Endothelial cell of umbilical vein (primary cell): ENCODE measurements at regions not wholly inside any gene's neighbourhood (a gene's known extent, or its start where the extent isn't known, plus 50 kb on each side); places are given as distances from the start of the nearest gene placed in this dataset.

Experiments used
- BruUV-seq: library from RNA; stranded (reverse); fragments of 400-500 nt; replicated peaks from 2 replicates; lab custom pipeline; 2021; lab: Mats Ljungman, UMichigan
- CTCF ChIA-PET: fragments of 300-600, 350-600 bp; sonication (Branson Sonifier 250); formaldehyde crosslinking; loops from one replicate; lab custom pipeline; 2021; ENCODE audit warnings: antibody characterized with exemption, inconsistent platforms; lab: Charles Lee
- POLR2A ChIA-PET: fragments of 300-600, 350-600 bp; sonication (Branson Sonifier 250); formaldehyde crosslinking; loops from one replicate; lab custom pipeline; 2021; ENCODE audit warnings: antibody characterized with exemption, inconsistent platforms; lab: Charles Lee
- DNase-seq: peaks from one replicate; pipeline ENCODE4 v3.0.0-alpha.2; 2011; ENCODE audit warnings: low read depth, low spot score
- FAIRE-seq: peaks from 2 replicates; lab custom pipeline; 2011; peaks lifted over from hg19 to GRCh38; lab: Jason Lieb, UNC
- H2AFZ ChIP-seq: 2 replicates; pipeline ENCODE4 v1.6.0; 2012; ENCODE audit warnings: low read depth, low read length, control low read depth, inconsistent platforms
- H3K27ac ChIP-seq: 2 replicates; pipeline ENCODE4 v1.5.1; 2011; ENCODE audit warnings: low read depth, mild to moderate bottlenecking, control low read depth, low read length, moderate library complexity; ENCODE audit not compliant: insufficient read depth
- H3K27me3 ChIP-seq, 2 experiments: 2 replicates each; pipeline versions ENCODE4 v1.6.0 to v1.6.1; 2011; ENCODE audit warnings: low read length in 2 of 2, mixed read lengths in 1 of 2; ENCODE audit not compliant: control insufficient read depth in 2 of 2, insufficient read depth in 2 of 2
- H3K36me3 ChIP-seq, 2 experiments: 2 replicates in 1 of 2; 3 replicates in 1 of 2; pipeline ENCODE4 v1.5.1; 2011; ENCODE audit warnings: low read length in 2 of 2, mild to moderate bottlenecking in 1 of 2, moderate library complexity in 1 of 2; ENCODE audit not compliant: control insufficient read depth in 2 of 2, insufficient read depth in 2 of 2; ENCODE audit errors: extremely low read depth in 1 of 2
- H3K4me1 ChIP-seq: 3 replicates; pipeline ENCODE4 v1.5.1; 2011; ENCODE audit warnings: mild to moderate bottlenecking, low read length; ENCODE audit not compliant: control insufficient read depth, insufficient read depth; ENCODE audit errors: extremely low read depth
- H3K4me2 ChIP-seq: 2 replicates; pipeline ENCODE4 v1.6.1; 2011; ENCODE audit warnings: low read length, control low read depth, mixed read lengths; ENCODE audit not compliant: insufficient read depth
- H3K4me3 ChIP-seq, 3 experiments: fragments of 200-600 bp in 1 of 3; sonication (generic), shearing (Covaris generic) in 1 of 3; replicated peaks in 1 of 3; 2 replicates each; pipeline ENCODE4 v1.5.1; 2011 to 2016; ENCODE audit warnings: control low read depth in 3 of 3, low read length in 3 of 3, mild to moderate bottlenecking in 2 of 3, inconsistent platforms in 1 of 3, low read depth in 1 of 3, moderate library complexity in 1 of 3; ENCODE audit not compliant: insufficient read depth in 1 of 3
- H3K79me2 ChIP-seq: 2 replicates; pipeline ENCODE4 v1.6.0; 2012; ENCODE audit warnings: low read length, inconsistent platforms; ENCODE audit not compliant: control insufficient read depth, insufficient read depth
- H3K9ac ChIP-seq: replicated peaks from 2 replicates; pipeline ENCODE3; 2011; ENCODE audit warnings: low read length, control low read depth; ENCODE audit not compliant: insufficient read depth; ENCODE audit errors: extremely low read depth
- H3K9me1 ChIP-seq: replicated peaks from 3 replicates; pipeline ENCODE4 v1.6.0; 2011; ENCODE audit warnings: mild to moderate bottlenecking, low read length; ENCODE audit not compliant: control insufficient read depth, insufficient read depth; ENCODE audit errors: extremely low read depth
- H3K9me3 ChIP-seq: replicated peaks from 2 replicates; pipeline ENCODE4 v1.5.1; 2012; ENCODE audit warnings: low read length, inconsistent platforms; ENCODE audit not compliant: control insufficient read depth, insufficient read depth
- H4K20me1 ChIP-seq: replicated peaks from 2 replicates; pipeline ENCODE3; 2011; ENCODE audit warnings: mild to moderate bottlenecking, low read length; ENCODE audit not compliant: control insufficient read depth, insufficient read depth; ENCODE audit errors: extremely low read depth
- EZH2 ChIP-seq: IDR thresholded peaks from 2 replicates; pipeline ENCODE4 v1.6.1; 2012; ENCODE audit warnings: borderline replicate concordance, low read depth, mild to moderate bottlenecking, moderate library complexity, low read length, inconsistent platforms; ENCODE audit not compliant: severe bottlenecking
- FOS ChIP-seq: IDR thresholded peaks from 2 replicates; pipeline ENCODE4 v1.6.1; 2011; ENCODE audit warnings: mild to moderate bottlenecking, low read length, moderate library complexity, borderline replicate concordance; ENCODE audit not compliant: insufficient read depth
- GATA2 ChIP-seq: IDR thresholded peaks from 2 replicates; pipeline ENCODE4 v1.7.0; 2011; ENCODE audit warnings: low read depth, mild to moderate bottlenecking, moderate library complexity, mixed read lengths, low read length; ENCODE audit not compliant: insufficient read length, insufficient read depth
- JUN ChIP-seq: IDR thresholded peaks from 2 replicates; pipeline ENCODE4 v1.6.1; 2011; ENCODE audit warnings: borderline replicate concordance, low read depth; ENCODE audit not compliant: insufficient read length, insufficient read depth
- MYC ChIP-seq: IDR thresholded peaks from one replicate; pipeline ENCODE4 v1.6.1; 2011; ENCODE audit warnings: mild to moderate bottlenecking, low read depth, low read length
- POLR2A ChIP-seq: IDR thresholded peaks from 2 replicates; pipeline ENCODE4 v1.6.1; 2012; ENCODE audit warnings: low read depth, mild to moderate bottlenecking, control low read depth, low read length
- POLR2AphosphoS5 ChIP-seq: IDR thresholded peaks from 2 replicates; pipeline ENCODE4 v1.6.1; 2012; ENCODE audit warnings: low read depth, mild to moderate bottlenecking, control low read depth, low read length, moderate library complexity; ENCODE audit not compliant: insufficient read depth
- dilution Hi-C: fragments of 300-500 bp; cut with MboI; formaldehyde crosslinking; loops from one replicate; pipeline ENCODE4 v1.15.0; 2019; ENCODE audit warnings: low sequenced_read_pairs; ENCODE audit not compliant: extremely low pct_ligation_motif_present
- intact Hi-C: fragments of 100-400 bp; cut with micrococcal nuclease; formaldehyde crosslinking; loops from one replicate; pipeline ENCODE4 v1.10.0; 2022
- TF ChIP-seq, protein P1 (sequence below): IDR thresholded peaks from 2 replicates; pipeline ENCODE4 v1.6.1; 2011; ENCODE audit not compliant: insufficient read depth, insufficient read length
- TF ChIP-seq, protein P2 (sequence below), 2 donors: IDR thresholded peaks; 1 replicate in 1 of 2; 2 replicates in 1 of 2; pipeline ENCODE4 v1.5.1; 2011; ENCODE audit warnings: low read length in 2 of 2, mild to moderate bottlenecking in 2 of 2, moderate library complexity in 2 of 2, control low read depth in 1 of 2, inconsistent platforms in 1 of 2, low read depth in 1 of 2; ENCODE audit not compliant: insufficient read depth in 1 of 2; ENCODE audit errors: extremely low read depth in 1 of 2

- CTCF ChIA-PET = no interaction called here
- BruUV-seq = no TSS peak
- FAIRE-seq (no peak), DNase-seq (no peak)
- H4K20me1 ChIP-seq = no peaks in the 10 kb centered on the region
- dilution Hi-C loops (no loop called here), intact Hi-C loops (no loop called here)
- no peaks in the 10 kb centered on the region for H3K79me2 ChIP-seq
- H3K27me3 ChIP-seq = peaks cover 6 to 8% of the 10 kb centered on the region in 2 experiments
- H3K4me3 ChIP-seq = no peak overlapping the region
- H3K4me1 ChIP-seq = no peaks in the 10 kb centered on the region
- H2AFZ ChIP-seq = no peak overlapping the region
- TF ChIP-seq, protein P1, sequence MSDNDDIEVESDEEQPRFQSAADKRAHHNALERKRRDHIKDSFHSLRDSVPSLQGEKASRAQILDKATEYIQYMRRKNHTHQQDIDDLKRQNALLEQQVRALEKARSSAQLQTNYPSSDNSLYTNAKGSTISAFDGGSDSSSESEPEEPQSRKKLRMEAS = no peak
- TF ChIP-seq MYC (no peak), EZH2 (no peak), POLR2A (no peak), GATA2 (no peak), FOS (no peak), POLR2AphosphoS5 (no peak), JUN (no peak)
- TF ChIP-seq, protein P2, sequence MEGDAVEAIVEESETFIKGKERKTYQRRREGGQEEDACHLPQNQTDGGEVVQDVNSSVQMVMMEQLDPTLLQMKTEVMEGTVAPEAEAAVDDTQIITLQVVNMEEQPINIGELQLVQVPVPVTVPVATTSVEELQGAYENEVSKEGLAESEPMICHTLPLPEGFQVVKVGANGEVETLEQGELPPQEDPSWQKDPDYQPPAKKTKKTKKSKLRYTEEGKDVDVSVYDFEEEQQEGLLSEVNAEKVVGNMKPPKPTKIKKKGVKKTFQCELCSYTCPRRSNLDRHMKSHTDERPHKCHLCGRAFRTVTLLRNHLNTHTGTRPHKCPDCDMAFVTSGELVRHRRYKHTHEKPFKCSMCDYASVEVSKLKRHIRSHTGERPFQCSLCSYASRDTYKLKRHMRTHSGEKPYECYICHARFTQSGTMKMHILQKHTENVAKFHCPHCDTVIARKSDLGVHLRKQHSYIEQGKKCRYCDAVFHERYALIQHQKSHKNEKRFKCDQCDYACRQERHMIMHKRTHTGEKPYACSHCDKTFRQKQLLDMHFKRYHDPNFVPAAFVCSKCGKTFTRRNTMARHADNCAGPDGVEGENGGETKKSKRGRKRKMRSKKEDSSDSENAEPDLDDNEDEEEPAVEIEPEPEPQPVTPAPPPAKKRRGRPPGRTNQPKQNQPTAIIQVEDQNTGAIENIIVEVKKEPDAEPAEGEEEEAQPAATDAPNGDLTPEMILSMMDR (IDR thresholded peaks at IDR 0.05; ENCODE audit: extremely low read depth in 1 of 2, insufficient read depth in 1 of 2, low read depth in 1 of 2, low read length in 2 of 2) = no peak
- no peak overlapping the region for H3K9ac ChIP-seq
- H3K9me1 ChIP-seq = no peaks in the 10 kb centered on the region
- no peaks in the 10 kb centered on the region for H3K36me3 ChIP-seq
- no peak overlapping the region for H3K4me2 ChIP-seq
- no peak overlapping the region for H3K27ac ChIP-seq
- no peaks in the 10 kb centered on the region for H3K9me3 ChIP-seq
- POLR2A ChIA-PET = no interaction called here
These were observed 110.9 kb downstream of the FHIP1A start for GRCh38 chr4:151519728-151520415.
